ENCODE measurements at regions not wholly inside any gene's neighbourhood (a gene's known extent, or its start where the extent isn't known, plus 50 kb on each side); places are given as distances from the start of the nearest gene placed in this dataset.

- no peak for TF ChIP-seq ZFX (IDR thresholded peaks at IDR 0.05)
- TF ChIP-seq ZNF274 (IDR thresholded peaks at IDR 0.05; ENCODE audit: low read depth, low read length), result no peak
- TF ChIP-seq POLR2A (IDR thresholded peaks at IDR 0.05; ENCODE audit: borderline replicate concordance, extremely low read depth, insufficient read depth, insufficient read length), result no peak
- no peak for TF ChIP-seq EGR1 (IDR thresholded peaks at IDR 0.05; ENCODE audit: low read depth)
- TF ChIP-seq REST (IDR thresholded peaks at IDR 0.05; ENCODE audit: low read depth), result no peak
- TF ChIP-seq TCF7L2 (IDR thresholded peaks at IDR 0.05; ENCODE audit: borderline replicate concordance, extremely low read depth, insufficient read depth, insufficient read length), result no peak
- TF ChIP-seq SIN3A (IDR thresholded peaks at IDR 0.05; ENCODE audit: low read depth), result no peak
- no peak for TF ChIP-seq CEBPB (IDR thresholded peaks at IDR 0.05; ENCODE audit: low read depth)
- no peak for TF ChIP-seq ATF3 (IDR thresholded peaks at IDR 0.05)
- TF ChIP-seq ELF1 (IDR thresholded peaks at IDR 0.05; ENCODE audit: borderline replicate concordance, low read depth), result no peak
Measured at GRCh38 chr18:46364048-46364447, 259.9 kb downstream of the HAUS1 start (continued).

- CTCF ChIA-PET, result no interaction called here
- Histone ChIP-seq H4K20me1 (ENCODE audit: insufficient read depth) (no peaks in the 10 kb centered on the region), H2AFZ (ENCODE audit: low read depth, low read length, poor library complexity, severe bottlenecking) (no peak overlapping the region), H3K4me1 (ENCODE audit: control insufficient read depth in 1 of 2, insufficient read depth in 2 of 2, low read length in 2 of 2) (no peaks in the 10 kb centered on the region), H3K27ac (ENCODE audit: low read depth, low read length) (no peak overlapping the region), H3K9me3 (ENCODE audit: control insufficient read depth in 1 of 2, insufficient read depth in 1 of 2, low read depth in 1 of 2, low read length in 2 of 2) (no peaks in the 10 kb centered on the region), H3K79me2 (ENCODE audit: insufficient read depth, low read length) (no peaks in the 10 kb centered on the region), H3K4me3 (replicated peaks in 1 of 2; ENCODE audit: low read depth in 1 of 2, low read length in 2 of 2) (no peak overlapping the region), H3K4me2 (ENCODE audit: low read length) (no peak overlapping the region), H3K36me3 (ENCODE audit: control insufficient read depth in 1 of 2, insufficient read depth in 2 of 2, low read length in 2 of 2) (no peaks in the 10 kb centered on the region), H3K9me2 (ENCODE audit: insufficient read depth) (no peaks in the 10 kb centered on the region), H3K9ac (ENCODE audit: low read length) (no peak overlapping the region), H3K27me3 (ENCODE audit: insufficient read depth, low read length) (no peaks in the 10 kb centered on the region)
- RAD21 ChIA-PET (ENCODE audit: low non-redundant PET in 1 of 2, low total read pairs in 2 of 2, uncharacterized antibody in 2 of 2, unreplicated experiment in 2 of 2), result no interaction called here
- no TSS peak for BruUV-seq (replicated peaks)
- POLR2A ChIA-PET, result no interaction called here
- intact Hi-C loops (cut with micrococcal nuclease), result no loop called here
- DNase-seq (ENCODE audit: low read depth, low spot score), result no peak
- no peak for ATAC-seq
- TF ChIP-seq ATF3 (IDR thresholded peaks at IDR 0.05), result no peak
- no peak for TF ChIP-seq REST (IDR thresholded peaks at IDR 0.05; ENCODE audit: low read depth)
Measured at GRCh38 chr18:46366201-46366600, 262.0 kb downstream of the HAUS1 start.

Data from HCT116 (cell line).